K562 (cell line): ENCODE measurements at regions not wholly inside any gene's neighbourhood (a gene's known extent, or its start where the extent isn't known, plus 50 kb on each side); places are given as distances from the start of the nearest gene placed in this dataset.

ENCODE experiments used
- ATAC-seq: fragments of 200-7000 bp; cut with Tn5 transposase; 3 replicates; pipeline ENCODE4 v1.9.1; 2020; ENCODE audit warnings: moderate library complexity
- BruUV-seq: library from RNA; stranded (reverse); fragments of 400-500 nt; replicated peaks from 2 replicates; lab custom pipeline; 2021; lab: Mats Ljungman, UMichigan
- CTCF ChIA-PET: fragments of 300-600 bp; formaldehyde crosslinking; extraction: SDS; loops from one replicate; lab custom pipeline; 2021; ENCODE audit warnings: low intra/inter-chr PET ratio; lab: Yijun Ruan, JAX
- POLR2A ChIA-PET: fragments of 300-600, 350-650 bp; sonication (Branson Sonifier 250); formaldehyde crosslinking; extraction: SDS; loops from one replicate; lab custom pipeline; 2021; ENCODE audit warnings: antibody characterized with exemption, inconsistent platforms; lab: Yijun Ruan, JAX
- DNase-seq, 4 experiments: peaks; one replicate each; pipeline versions ENCODE4 v3.0.0 to v3.0.0-alpha.2; 2011 to 2018; ENCODE audit warnings: low spot score in 3 of 4, mixed read lengths in 3 of 4; ENCODE audit errors: extremely low read depth in 1 of 4
- FAIRE-seq: peaks from 2 replicates; lab custom pipeline; 2011; peaks lifted over from hg19 to GRCh38; lab: Jason Lieb, UNC
- H2AFZ ChIP-seq: 2 replicates; pipeline ENCODE4 v1.6.0; 2011; ENCODE audit warnings: low read depth, low read length, control low read depth, inconsistent platforms
- H3K27ac ChIP-seq: fragments of 200-600 bp; 3 replicates; pipeline ENCODE4 v1.8.0; 2011; ENCODE audit warnings: low read depth, mild to moderate bottlenecking, control low read depth, inconsistent platforms, low read length, moderate library complexity, mixed read lengths; ENCODE audit errors: extremely low read depth
- H3K27me3 ChIP-seq, 2 experiments: fragments of 300-600 bp in 1 of 2; 2 replicates in 1 of 2; 3 replicates in 1 of 2; pipeline versions ENCODE4 v1.6.0 to v1.8.0; 2011; ENCODE audit warnings: inconsistent platforms in 2 of 2, low read length in 2 of 2, mild to moderate bottlenecking in 1 of 2, mixed read lengths in 1 of 2, moderate library complexity in 1 of 2; ENCODE audit not compliant: control insufficient read depth in 2 of 2, insufficient read depth in 2 of 2
- H3K36me3 ChIP-seq: fragments of 300-600 bp; 3 replicates; pipeline ENCODE4 v1.8.0; 2011; ENCODE audit warnings: mild to moderate bottlenecking, low read length, inconsistent platforms; ENCODE audit not compliant: control insufficient read depth, insufficient read depth
- H3K4me1 ChIP-seq, 2 experiments: fragments of 200-600 bp in 1 of 2; replicated peaks in 1 of 2; 2 replicates in 1 of 2; 3 replicates in 1 of 2; pipeline versions ENCODE4 v1.5.1 to v1.8.0; 2011; ENCODE audit warnings: inconsistent platforms in 2 of 2, low read length in 2 of 2, mild to moderate bottlenecking in 1 of 2, mixed read lengths in 1 of 2, moderate library complexity in 1 of 2; ENCODE audit not compliant: control insufficient read depth in 2 of 2, insufficient read depth in 2 of 2
- H3K4me2 ChIP-seq: 2 replicates; pipeline ENCODE4 v1.6.1; 2011; ENCODE audit warnings: low read length, control low read depth, inconsistent platforms, mixed read lengths; ENCODE audit not compliant: insufficient read depth
- H3K4me3 ChIP-seq: fragments of 200-600 bp; sonication (generic), shearing (Covaris generic); 2 replicates; pipeline ENCODE4 v1.5.1; 2016; ENCODE audit warnings: control low read depth, inconsistent platforms
- H3K79me2 ChIP-seq: fragments of 200-600 bp; 3 replicates; pipeline ENCODE4 v1.8.0; 2011; ENCODE audit warnings: low read length, inconsistent platforms; ENCODE audit not compliant: control insufficient read depth, insufficient read depth
- H3K9ac ChIP-seq, 2 experiments: 2 replicates each; pipeline versions ENCODE4 v1.6.0 to v1.6.1; 2011; ENCODE audit warnings: low read depth in 2 of 2, low read length in 2 of 2, control low read depth in 1 of 2, inconsistent platforms in 1 of 2, mild to moderate bottlenecking in 1 of 2, mixed read lengths in 1 of 2; ENCODE audit not compliant: insufficient read depth in 1 of 2
- H3K9me1 ChIP-seq: one replicate; pipeline ENCODE4 v1.6.0; 2011; ENCODE audit warnings: inconsistent platforms, mild to moderate bottlenecking, low read length, moderate library complexity; ENCODE audit not compliant: control insufficient read depth, insufficient read depth
- H3K9me3 ChIP-seq: replicated peaks from 2 replicates; pipeline ENCODE4 v1.5.1; 2011; ENCODE audit warnings: low read depth, low read length, inconsistent platforms; ENCODE audit not compliant: control insufficient read depth, insufficient read depth
- H4K20me1 ChIP-seq: replicated peaks from 2 replicates; pipeline ENCODE4 v1.6.1; 2011; ENCODE audit warnings: low read length, inconsistent platforms, mixed read lengths; ENCODE audit not compliant: control insufficient read depth, insufficient read depth
- REST ChIP-seq, 2 experiments: fragments of 450-650 bp; formaldehyde crosslinking in 1 of 2; IDR thresholded peaks; 2 replicates each; pipeline versions ENCODE4 v1.4.0 to v1.6.1; 2014 to 2020; ENCODE audit warnings: mild to moderate bottlenecking in 2 of 2, borderline replicate concordance in 1 of 2, low read depth in 1 of 2
- WGBS: fragments of 100-300 bp; shearing (Covaris generic); methylation state at CpG from one replicate; pipeline ENCODE4 v1.1.6; 2016; ENCODE audit warnings: low coverage, mixed read lengths; ENCODE audit not compliant: insufficient coverage; ENCODE audit errors: missing lambda C conversion rate; 5-methylcytosine and 5-hydroxymethylcytosine counted together
- in situ Hi-C: fragments of 300-500 bp; cut with MboI; formaldehyde crosslinking; loops from 4 replicates; pipeline ENCODE4 v1.15.0; 2018; ENCODE audit warnings: inconsistent platforms, mixed read lengths
- intact Hi-C: fragments of 100-400 bp; cut with micrococcal nuclease; formaldehyde crosslinking; loops from 2 replicates; pipeline ENCODE4 v1.14.2; 2022

DNA sequence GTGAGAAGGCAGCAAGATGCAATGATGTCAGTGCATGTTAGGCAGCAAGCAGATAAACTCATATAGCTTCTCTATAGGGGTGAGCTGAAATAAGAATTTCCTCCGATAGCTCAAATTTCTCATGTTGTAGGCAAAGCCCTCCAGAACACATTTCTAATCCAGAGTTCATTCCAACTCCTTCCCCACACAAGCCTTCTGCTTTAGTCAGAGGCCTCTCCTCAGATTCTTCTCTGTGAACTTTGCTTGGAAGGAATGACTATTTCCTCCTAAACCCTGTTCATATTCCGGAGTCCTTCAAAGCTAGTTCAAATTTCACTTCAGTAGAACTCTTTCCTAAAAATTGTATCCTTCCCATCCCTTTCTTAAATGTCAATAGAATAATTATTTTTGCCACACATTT is 144.8 kb downstream of the KCNJ2 start (continued):
- no peak for TF ChIP-seq REST (IDR thresholded peaks at IDR 0.05; ENCODE audit: borderline replicate concordance)
- TF ChIP-seq REST (CRISPR knock-in tag; IDR thresholded peaks at IDR 0.05; ENCODE audit: low read depth): no peak
- TF ChIP-seq, all 486 proteins: peak for 0

- ChIA-PET CTCF (no interaction called here), POLR2A (no interaction called here)
- Histone ChIP-seq H3K9me3 (no peaks in the 10 kb centered on the region), H3K9me1 (no peaks in the 10 kb centered on the region), H3K27ac (no peak overlapping the region), H2AFZ (no peak overlapping the region), H3K27me3 (no peaks in the 10 kb centered on the region), H3K4me2 (no peak overlapping the region), H3K4me1 (no peaks in the 10 kb centered on the region), H3K4me3 (no peak overlapping the region), H3K9ac (no peak overlapping the region), H3K79me2 (no peaks in the 10 kb centered on the region), H3K36me3 (no peaks in the 10 kb centered on the region), H4K20me1 (no peaks in the 10 kb centered on the region)
- no peak for FAIRE-seq
- in situ Hi-C loops: no loop called here
- BruUV-seq: no TSS peak
- WGBS: 0% methylated on average over 6 of the region's 6 CpGs
- no peak for DNase-seq
- ATAC-seq: no peak
- intact Hi-C loops: no loop called here
Measured at GRCh38 chr17:70314506-70314905, 145.2 kb downstream of the KCNJ2 start.
